Endothelial cell (in vitro differentiated cells): ENCODE measurements at regions not wholly inside any gene's neighbourhood (a gene's known extent, or its start where the extent isn't known, plus 50 kb on each side); places are given as distances from the start of the nearest gene placed in this dataset.

Experiments
- DNase-seq: peaks from one replicate; pipeline ENCODE4 v3.0.0; 2021; ENCODE audit warnings: low spot score
- H3K27ac Mint-ChIP-seq: one replicate; pipeline ENCODE4 v1.8.0; 2021; ENCODE audit warnings: mixed read lengths, inconsistent platforms; ENCODE audit not compliant: unreplicated experiment
- H3K27me3 Mint-ChIP-seq: one replicate; pipeline ENCODE4 v1.8.0; 2021; ENCODE audit warnings: mild to moderate bottlenecking, moderate library complexity, mixed read lengths, inconsistent platforms; ENCODE audit not compliant: unreplicated experiment
- H3K36me3 Mint-ChIP-seq: one replicate; pipeline ENCODE4 v1.8.0; 2021; ENCODE audit warnings: mild to moderate bottlenecking, low read depth, mixed read lengths, inconsistent platforms; ENCODE audit not compliant: unreplicated experiment
- H3K4me1 Mint-ChIP-seq: one replicate; pipeline ENCODE4 v1.8.0; 2021; ENCODE audit warnings: mild to moderate bottlenecking, mixed read lengths, inconsistent platforms; ENCODE audit not compliant: unreplicated experiment
- H3K4me3 Mint-ChIP-seq: one replicate; pipeline ENCODE4 v1.8.0; 2021; ENCODE audit warnings: mild to moderate bottlenecking, mixed read lengths, inconsistent platforms; ENCODE audit not compliant: unreplicated experiment
- H3K9me3 Mint-ChIP-seq: one replicate; pipeline ENCODE4 v1.8.0; 2021; ENCODE audit warnings: mixed read lengths, inconsistent platforms; ENCODE audit not compliant: unreplicated experiment
- CTCF ChIP-seq: fragments of 200-600 bp; sonication (generic); IDR thresholded peaks from one replicate; pipeline ENCODE4 v1.5.0; 2021; ENCODE audit warnings: antibody characterized with exemption; ENCODE audit not compliant: unreplicated experiment

- Mint-ChIP-seq H3K27ac (peak overlapping the region; percentile 30), H3K9me3 (peaks cover 5% of the 10 kb centered on the region), H3K4me3 (no peak overlapping the region), H3K36me3 (no peaks in the 10 kb centered on the region), H3K4me1 (peaks cover 5% of the 10 kb centered on the region), H3K27me3 (peaks cover 8% of the 10 kb centered on the region)
- no peak for DNase-seq
- no peak for TF ChIP-seq CTCF
These were observed 95.4 kb downstream of the LSM3 start for GRCh38 chr3:14273901-14274611.

DNA sequence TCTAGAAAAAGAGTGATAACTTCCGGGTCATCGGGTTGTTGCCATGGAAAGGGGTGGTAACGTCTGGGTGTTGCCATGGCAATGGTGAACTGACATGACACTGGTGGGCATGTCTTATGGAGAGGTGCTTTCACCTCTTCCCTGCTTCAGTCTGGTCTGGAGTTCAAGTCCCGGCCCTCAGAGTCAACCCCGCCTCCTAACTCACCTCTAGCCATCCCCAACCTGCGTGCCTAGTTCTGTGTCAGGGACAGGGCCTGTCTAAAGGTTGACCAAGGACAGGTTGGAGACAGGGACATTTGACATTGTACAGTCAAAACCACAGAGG, 96.0 kb downstream of the LSM3 start:
- no peak overlapping the region for H3K27ac Mint-ChIP-seq
- H3K4me3 Mint-ChIP-seq: no peak overlapping the region
- peaks cover 8% of the 10 kb centered on the region for H3K27me3 Mint-ChIP-seq
- peaks cover 5% of the 10 kb centered on the region for H3K9me3 Mint-ChIP-seq
- no peak for DNase-seq
- TF ChIP-seq CTCF: no peak
- no peaks in the 10 kb centered on the region for H3K36me3 Mint-ChIP-seq
- H3K4me1 Mint-ChIP-seq: peaks cover 5% of the 10 kb centered on the region

DNA sequence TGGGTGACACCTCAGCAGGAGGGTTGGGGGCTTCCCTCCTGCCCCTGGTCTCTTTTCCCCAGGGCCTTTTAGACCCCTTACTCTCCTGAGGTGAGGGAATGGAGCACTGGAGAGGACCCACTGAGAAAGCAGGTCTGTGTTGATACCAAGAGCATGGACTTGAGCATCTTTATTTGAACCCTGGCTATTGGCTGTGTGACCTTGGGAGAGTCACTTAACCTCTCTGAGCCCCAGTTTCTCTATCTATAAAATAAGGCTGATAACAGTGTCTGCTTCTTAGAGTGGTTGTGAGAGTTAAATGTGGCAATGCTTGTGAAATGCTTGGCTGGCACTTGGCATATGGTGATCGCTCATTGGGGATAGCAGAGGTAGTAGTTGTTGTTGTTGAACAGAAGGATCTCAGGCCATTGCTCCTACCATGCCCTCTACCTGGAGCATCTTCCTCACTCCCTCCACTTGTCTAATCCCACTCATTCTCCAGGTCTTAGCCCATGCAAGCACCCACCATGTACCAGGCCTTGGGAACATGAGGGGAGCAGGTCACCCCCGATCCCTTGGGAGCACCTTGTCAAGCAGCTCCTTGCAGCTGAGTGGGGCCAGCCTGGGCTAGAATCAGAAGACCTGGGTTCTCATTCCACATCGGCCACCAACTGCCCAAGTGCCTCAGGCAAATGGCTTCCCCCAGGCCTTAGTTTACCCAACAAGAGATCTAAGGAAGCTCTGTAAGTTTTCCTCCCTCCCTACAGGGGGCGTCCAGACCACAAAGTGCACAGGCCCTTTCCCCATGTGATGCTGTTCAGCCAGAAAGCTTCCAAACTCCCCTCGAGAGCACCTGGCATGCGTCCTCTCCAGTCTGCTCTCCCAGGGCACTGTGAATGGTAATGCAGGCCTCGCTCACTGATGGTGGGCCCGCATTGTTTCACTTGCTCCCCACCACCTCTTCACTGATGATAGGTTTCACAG, 96.7 kb downstream of the LSM3 start:
- Mint-ChIP-seq H3K4me3 (no peak overlapping the region), H3K36me3 (no peaks in the 10 kb centered on the region), H3K27ac (peak overlapping the region; percentile 6), H3K4me1 (peaks cover 5% of the 10 kb centered on the region), H3K9me3 (peaks cover 5% of the 10 kb centered on the region), H3K27me3 (peaks cover 8% of the 10 kb centered on the region)
- peak; percentile 28 for DNase-seq
- TF ChIP-seq CTCF: peak; percentile 54

- Mint-ChIP-seq H3K36me3 (no peaks in the 10 kb centered on the region), H3K4me1 (peaks cover 5% of the 10 kb centered on the region), H3K27ac (no peak overlapping the region), H3K27me3 (peaks cover 10% of the 10 kb centered on the region), H3K4me3 (no peak overlapping the region), H3K9me3 (peaks cover 5% of the 10 kb centered on the region)
- DNase-seq: no peak
- TF ChIP-seq CTCF: no peak
These were observed 97.6 kb downstream of the LSM3 start for GRCh38 chr3:14275962-14276909.
